SU-DHL-6 (cell line): ENCODE measurements at regions not wholly inside any gene's neighbourhood (a gene's known extent, or its start where the extent isn't known, plus 50 kb on each side); places are given as distances from the start of the nearest gene placed in this dataset.

Source experiments
- H2AFZ ChIP-seq: fragments of 200-600 bp; sonication (generic); 2 replicates; pipeline ENCODE4 v1.6.1; 2014; ENCODE audit warnings: low read depth, mild to moderate bottlenecking, moderate library complexity, mixed read lengths, antibody characterized with exemption, low read length; ENCODE audit not compliant: severe bottlenecking
- H3F3A ChIP-seq: fragments of 200-600 bp; shearing (Covaris generic); 2 replicates; pipeline ENCODE4 v1.6.0; 2016; ENCODE audit warnings: antibody characterized with exemption, mild to moderate bottlenecking; ENCODE audit not compliant: insufficient read depth
- H3K27ac ChIP-seq: fragments of 200-600 bp; sonication (generic); 2 replicates; pipeline ENCODE4 v1.5.1; 2016; ENCODE audit warnings: low read depth, mild to moderate bottlenecking, low read length, moderate library complexity, mixed read lengths
- H3K27me3 ChIP-seq: fragments of 200-600 bp; sonication (generic), shearing (Covaris generic); 2 replicates; pipeline ENCODE4 v1.6.0; 2014; ENCODE audit warnings: mild to moderate bottlenecking, low read length
- H3K36me3 ChIP-seq: fragments of 200-600 bp; sonication (generic); 2 replicates; pipeline ENCODE4 v1.6.1; 2014; ENCODE audit warnings: mild to moderate bottlenecking, low read length, mixed read lengths
- H3K4me2 ChIP-seq: fragments of 300-600, 200-600 bp; shearing (Covaris generic), sonication (generic); 2 replicates; pipeline ENCODE4 v1.6.0; 2014; ENCODE audit warnings: low read length, low read depth, mild to moderate bottlenecking; ENCODE audit not compliant: poor library complexity, severe bottlenecking
- H3K4me3 ChIP-seq: fragments of 200-600 bp; sonication (generic); 2 replicates; pipeline ENCODE4 v1.5.1; 2014; ENCODE audit warnings: antibody characterized with exemption, low read length, mild to moderate bottlenecking, mixed read lengths; ENCODE audit not compliant: insufficient read depth, poor library complexity, severe bottlenecking
- H3K79me2 ChIP-seq: fragments of 200-600 bp; sonication (generic); 2 replicates; pipeline ENCODE4 v1.6.1; 2014; ENCODE audit warnings: mild to moderate bottlenecking, low read length, moderate library complexity; ENCODE audit not compliant: insufficient read depth
- H3K9ac ChIP-seq: fragments of 200-600 bp; sonication (generic); 2 replicates; pipeline ENCODE4 v1.7.0; 2014; ENCODE audit warnings: mild to moderate bottlenecking, low read length
- H3K9me2 ChIP-seq: fragments of 200-600 bp; sonication (generic); replicated peaks from 2 replicates; pipeline ENCODE4 v1.6.1; 2014; ENCODE audit warnings: low read length; ENCODE audit not compliant: insufficient read depth
- H3K9me3 ChIP-seq: fragments of 200-600 bp; sonication (generic); 2 replicates; pipeline ENCODE4 v1.6.1; 2014; ENCODE audit warnings: low read length, mixed read lengths; ENCODE audit not compliant: insufficient read depth
- H4K20me1 ChIP-seq: fragments of 200-600 bp; sonication (generic); 2 replicates; pipeline ENCODE4 v1.6.1; 2014; ENCODE audit warnings: low read depth, mild to moderate bottlenecking, antibody characterized with exemption, low read length, moderate library complexity, mixed read lengths
- CTCF ChIP-seq: fragments of 200-600 bp; sonication (generic); IDR thresholded peaks from one replicate; pipeline ENCODE4 v1.5.1; 2017; ENCODE audit warnings: antibody characterized with exemption, mild to moderate bottlenecking, low read length, moderate library complexity; ENCODE audit not compliant: insufficient read depth, poor library complexity, severe bottlenecking
- EZH2phosphoT487 ChIP-seq: fragments of 200-600 bp; sonication (generic), shearing (Covaris generic); conservative IDR thresholded peaks from 2 replicates; pipeline ENCODE4 v1.6.1; 2018; ENCODE audit warnings: mild to moderate bottlenecking, antibody characterized with exemption, low read length, moderate library complexity, mixed read lengths

- TF ChIP-seq EZH2phosphoT487 = no peak
- no peak for TF ChIP-seq CTCF
These were observed 235.8 kb downstream of the MREG start for GRCh38 chr2:215777465-215778044.

GRCh38 chr2:215775106-215775505, 238.2 kb downstream of the MREG start:
- TF ChIP-seq EZH2phosphoT487 (no peak), CTCF (no peak)
- Histone ChIP-seq H2AFZ (no peak overlapping the region), H3K27me3 (no peaks in the 10 kb centered on the region), H3K79me2 (no peaks in the 10 kb centered on the region), H3K4me3 (no peak overlapping the region), H4K20me1 (no peaks in the 10 kb centered on the region), H3K9me3 (no peaks in the 10 kb centered on the region), H3K4me2 (no peak overlapping the region), H3K9me2 (no peaks in the 10 kb centered on the region), H3K27ac (no peak overlapping the region), H3K36me3 (no peaks in the 10 kb centered on the region), H3F3A (no peaks in the 10 kb centered on the region), H3K9ac (no peak overlapping the region)

More at GRCh38 chr2:215777465-215778044, 235.8 kb downstream of the MREG start:
- no peaks in the 10 kb centered on the region for H3K27me3 ChIP-seq
- no peak overlapping the region for H3K27ac ChIP-seq
- H4K20me1 ChIP-seq = no peaks in the 10 kb centered on the region
- no peak overlapping the region for H3K9ac ChIP-seq
- no peaks in the 10 kb centered on the region for H3K79me2 ChIP-seq
- H3F3A ChIP-seq = no peaks in the 10 kb centered on the region
- H3K36me3 ChIP-seq = no peaks in the 10 kb centered on the region
- H2AFZ ChIP-seq = no peak overlapping the region
- H3K9me2 ChIP-seq = no peaks in the 10 kb centered on the region
- H3K4me2 ChIP-seq = no peak overlapping the region
- H3K4me3 ChIP-seq = no peak overlapping the region
- no peaks in the 10 kb centered on the region for H3K9me3 ChIP-seq

GRCh38 chr2:215773728-215774127, 239.6 kb downstream of the MREG start:
- Histone ChIP-seq H3K4me3 (no peak overlapping the region), H3F3A (no peaks in the 10 kb centered on the region), H3K9me2 (no peaks in the 10 kb centered on the region), H4K20me1 (no peaks in the 10 kb centered on the region), H3K27ac (no peak overlapping the region), H3K9me3 (no peaks in the 10 kb centered on the region), H3K9ac (no peak overlapping the region), H3K27me3 (no peaks in the 10 kb centered on the region), H3K4me2 (no peak overlapping the region), H3K36me3 (no peaks in the 10 kb centered on the region), H2AFZ (no peak overlapping the region), H3K79me2 (no peaks in the 10 kb centered on the region)
- TF ChIP-seq EZH2phosphoT487 (no peak), CTCF (no peak)
